WTC11 (cell line): ENCODE measurements at regions not wholly inside any gene's neighbourhood (a gene's known extent, or its start where the extent isn't known, plus 50 kb on each side); places are given as distances from the start of the nearest gene placed in this dataset.

ENCODE experiments used
- ATAC-seq: fragments of 200-7000 bp; cut with Tn5 transposase; 2 replicates; pipeline ENCODE4 v1.10.0; 2021; ENCODE audit warnings: mild to moderate bottlenecking, moderate library complexity
- CTCF ChIA-PET: fragments of 300-600 bp; sonication (Branson Sonifier 250); formaldehyde crosslinking; loops from one replicate; lab custom pipeline; 2021; ENCODE audit warnings: antibody characterized with exemption; lab: Charles Lee
- POLR2A ChIA-PET: fragments of 350-600 bp; sonication (Branson Sonifier 250); formaldehyde crosslinking; loops from one replicate; lab custom pipeline; 2021; ENCODE audit warnings: antibody characterized with exemption; lab: Charles Lee
- DNase-seq: peaks from one replicate; pipeline ENCODE4 v3.0.0; 2021; ENCODE audit warnings: low spot score
- H3K27ac Mint-ChIP-seq: 2 replicates; pipeline ENCODE4 v1.8.0; 2021; ENCODE audit warnings: mixed read lengths
- H3K27me3 Mint-ChIP-seq: 2 replicates; pipeline ENCODE4 v1.8.0; 2021; ENCODE audit warnings: low read depth, mild to moderate bottlenecking, moderate library complexity, mixed read lengths
- H3K36me3 Mint-ChIP-seq: 2 replicates; pipeline ENCODE4 v1.8.0; 2021; ENCODE audit warnings: mixed read lengths
- H3K4me1 Mint-ChIP-seq: 2 replicates; pipeline ENCODE4 v1.8.0; 2022; ENCODE audit warnings: mixed read lengths
- H3K4me3 Mint-ChIP-seq: 2 replicates; pipeline ENCODE4 v1.8.0; 2021; ENCODE audit warnings: mild to moderate bottlenecking, moderate library complexity, mixed read lengths
- H3K9me3 Mint-ChIP-seq: 2 replicates; pipeline ENCODE4 v1.8.0; 2021; ENCODE audit warnings: mixed read lengths
- ARID4B ChIP-seq: sonication (generic); formaldehyde crosslinking; IDR thresholded peaks from 2 replicates; pipeline ENCODE4 v1.8.0; 2023; ENCODE audit warnings: missing genetic modification reagents, mild to moderate bottlenecking, borderline replicate concordance
- ATF2 ChIP-seq: sonication (generic); formaldehyde crosslinking; IDR thresholded peaks from 2 replicates; pipeline ENCODE4 v1.8.1; 2022; ENCODE audit warnings: low read depth, missing genetic modification reagents, borderline replicate concordance
- ATF3 ChIP-seq: sonication (generic); formaldehyde crosslinking; conservative IDR thresholded peaks from 2 replicates; pipeline ENCODE4 v1.8.1; 2022; ENCODE audit warnings: mild to moderate bottlenecking, missing genetic modification reagents
- ATF6 ChIP-seq: sonication (generic); formaldehyde crosslinking; IDR thresholded peaks from 2 replicates; pipeline ENCODE4 v1.8.1; 2023; ENCODE audit warnings: mild to moderate bottlenecking, missing genetic modification reagents
- CREM ChIP-seq: sonication (generic); formaldehyde crosslinking; IDR thresholded peaks from 2 replicates; pipeline ENCODE4 v1.8.1; 2022; ENCODE audit warnings: mild to moderate bottlenecking, missing genetic modification reagents, moderate library complexity
- FOXP1 ChIP-seq: sonication (generic); formaldehyde crosslinking; IDR thresholded peaks from 2 replicates; pipeline ENCODE4 v1.8.0; 2022; ENCODE audit warnings: missing genetic modification reagents, mild to moderate bottlenecking, moderate library complexity, borderline replicate concordance
- GTF2I ChIP-seq: fragments of 250-450 bp; sonication (Bioruptor Pico); conservative IDR thresholded peaks from 2 replicates; pipeline ENCODE4 v1.4.0; 2021; ENCODE audit warnings: mild to moderate bottlenecking
- MLX ChIP-seq: sonication (generic); formaldehyde crosslinking; IDR thresholded peaks from 2 replicates; pipeline ENCODE4 v1.8.1; 2023; ENCODE audit warnings: mild to moderate bottlenecking, missing genetic modification reagents, moderate library complexity
- MXD4 ChIP-seq: fragments of 250-450 bp; sonication (Bioruptor Pico); IDR thresholded peaks from 2 replicates; pipeline ENCODE4 v1.8.0; 2021; ENCODE audit warnings: mild to moderate bottlenecking, moderate library complexity, borderline replicate concordance
- MYBL2 ChIP-seq: sonication (generic); formaldehyde crosslinking; IDR thresholded peaks from 2 replicates; pipeline ENCODE4 v1.8.1; 2023; ENCODE audit warnings: mild to moderate bottlenecking, moderate library complexity, missing genetic modification reagents
- NR2C2 ChIP-seq: sonication (generic); formaldehyde crosslinking; IDR thresholded peaks from 2 replicates; pipeline ENCODE4 v1.8.0; 2022; ENCODE audit warnings: mild to moderate bottlenecking, missing genetic modification reagents
- OVOL2 ChIP-seq: fragments of 250-450 bp; sonication (Bioruptor Pico); IDR thresholded peaks from 2 replicates; pipeline ENCODE4 v1.9.0; 2021; ENCODE audit warnings: mild to moderate bottlenecking, borderline replicate concordance
- USF1 ChIP-seq: sonication (generic); formaldehyde crosslinking; IDR thresholded peaks from 2 replicates; pipeline ENCODE4 v1.8.0; 2022; ENCODE audit warnings: mild to moderate bottlenecking, missing genetic modification reagents
- ZBTB21 ChIP-seq: sonication (generic); formaldehyde crosslinking; IDR thresholded peaks from 2 replicates; pipeline ENCODE4 v1.8.1; 2023; ENCODE audit warnings: mild to moderate bottlenecking, missing genetic modification reagents, borderline replicate concordance
- ZNF425 ChIP-seq: fragments of 250-450 bp; sonication (Bioruptor Pico); conservative IDR thresholded peaks from 2 replicates; pipeline ENCODE4 v1.9.0; 2021; ENCODE audit warnings: mild to moderate bottlenecking

GRCh38 chr6:6717953-6718352 lies 129.4 kb downstream of the LY86 start:
- Mint-ChIP-seq H3K27me3 (no peaks in the 10 kb centered on the region; the same call in 1 of the 2 replicates), H3K36me3 (no peaks in the 10 kb centered on the region), H3K4me1 (peaks cover 27% of the 10 kb centered on the region), H3K9me3 (no peaks in the 10 kb centered on the region), H3K27ac (no peak overlapping the region), H3K4me3 (no peak overlapping the region)
- DNase-seq (no peak), ATAC-seq (no peak)
- TF ChIP-seq USF1 (CRISPR knock-in tag) (no peak), MXD4 (CRISPR knock-in tag) (no peak), GTF2I (CRISPR knock-in tag) (no peak), CREM (CRISPR knock-in tag) (no peak), ATF2 (CRISPR knock-in tag) (no peak), ATF3 (CRISPR knock-in tag) (no peak), ZNF425 (CRISPR knock-in tag) (no peak), NR2C2 (CRISPR knock-in tag) (no peak), FOXP1 (no peak), MLX (CRISPR knock-in tag) (no peak), OVOL2 (CRISPR knock-in tag) (no peak), ZBTB21 (CRISPR knock-in tag) (no peak), MYBL2 (CRISPR knock-in tag) (no peak), ATF6 (CRISPR knock-in tag) (no peak), ARID4B (CRISPR knock-in tag) (no peak)
- ChIA-PET POLR2A (interaction anchor here (0.6 kb wide), 1 partner anchor 491 kb away, joined by 3 read pairs; no protein-coding TSS in a partner anchor), CTCF (interaction anchor here (0.6 to 1.2 kb wide), 2 partner anchors 21 to 562 kb away, joined by 3 to 5 read pairs; no protein-coding TSS in a partner anchor)
